ENCODE measurements at regions not wholly inside any gene's neighbourhood (a gene's known extent, or its start where the extent isn't known, plus 50 kb on each side); places are given as distances from the start of the nearest gene placed in this dataset.

DNA sequence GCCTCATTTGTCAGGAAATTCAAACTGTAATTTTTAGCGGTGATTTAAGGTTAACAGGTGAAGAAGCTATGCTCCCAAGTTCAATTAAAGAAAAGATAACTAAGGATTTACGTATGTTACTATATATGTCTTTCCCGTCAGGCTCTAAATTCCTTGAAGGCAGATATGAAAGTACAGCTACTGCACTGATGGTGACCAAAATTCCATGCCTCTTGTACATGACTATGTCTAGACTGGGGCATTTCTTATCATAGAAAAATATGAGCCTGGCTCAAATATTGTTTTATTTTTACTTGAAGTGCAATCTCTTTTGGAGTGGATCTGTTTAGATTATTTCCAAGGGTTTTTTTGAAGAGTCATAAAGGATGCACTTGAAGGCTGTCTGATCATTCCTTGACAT lies 647.1 kb upstream of the KCNMB2 start (continued):
- TF ChIP-seq, protein P1, sequence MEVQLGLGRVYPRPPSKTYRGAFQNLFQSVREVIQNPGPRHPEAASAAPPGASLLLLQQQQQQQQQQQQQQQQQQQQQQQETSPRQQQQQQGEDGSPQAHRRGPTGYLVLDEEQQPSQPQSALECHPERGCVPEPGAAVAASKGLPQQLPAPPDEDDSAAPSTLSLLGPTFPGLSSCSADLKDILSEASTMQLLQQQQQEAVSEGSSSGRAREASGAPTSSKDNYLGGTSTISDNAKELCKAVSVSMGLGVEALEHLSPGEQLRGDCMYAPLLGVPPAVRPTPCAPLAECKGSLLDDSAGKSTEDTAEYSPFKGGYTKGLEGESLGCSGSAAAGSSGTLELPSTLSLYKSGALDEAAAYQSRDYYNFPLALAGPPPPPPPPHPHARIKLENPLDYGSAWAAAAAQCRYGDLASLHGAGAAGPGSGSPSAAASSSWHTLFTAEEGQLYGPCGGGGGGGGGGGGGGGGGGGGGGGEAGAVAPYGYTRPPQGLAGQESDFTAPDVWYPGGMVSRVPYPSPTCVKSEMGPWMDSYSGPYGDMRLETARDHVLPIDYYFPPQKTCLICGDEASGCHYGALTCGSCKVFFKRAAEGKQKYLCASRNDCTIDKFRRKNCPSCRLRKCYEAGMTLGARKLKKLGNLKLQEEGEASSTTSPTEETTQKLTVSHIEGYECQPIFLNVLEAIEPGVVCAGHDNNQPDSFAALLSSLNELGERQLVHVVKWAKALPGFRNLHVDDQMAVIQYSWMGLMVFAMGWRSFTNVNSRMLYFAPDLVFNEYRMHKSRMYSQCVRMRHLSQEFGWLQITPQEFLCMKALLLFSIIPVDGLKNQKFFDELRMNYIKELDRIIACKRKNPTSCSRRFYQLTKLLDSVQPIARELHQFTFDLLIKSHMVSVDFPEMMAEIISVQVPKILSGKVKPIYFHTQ (CRISPR knock-in tag; IDR thresholded peaks at IDR 0.05): no peak
- TF ChIP-seq ZNF423 (CRISPR knock-in tag; IDR thresholded peaks at IDR 0.05): no peak

DNA sequence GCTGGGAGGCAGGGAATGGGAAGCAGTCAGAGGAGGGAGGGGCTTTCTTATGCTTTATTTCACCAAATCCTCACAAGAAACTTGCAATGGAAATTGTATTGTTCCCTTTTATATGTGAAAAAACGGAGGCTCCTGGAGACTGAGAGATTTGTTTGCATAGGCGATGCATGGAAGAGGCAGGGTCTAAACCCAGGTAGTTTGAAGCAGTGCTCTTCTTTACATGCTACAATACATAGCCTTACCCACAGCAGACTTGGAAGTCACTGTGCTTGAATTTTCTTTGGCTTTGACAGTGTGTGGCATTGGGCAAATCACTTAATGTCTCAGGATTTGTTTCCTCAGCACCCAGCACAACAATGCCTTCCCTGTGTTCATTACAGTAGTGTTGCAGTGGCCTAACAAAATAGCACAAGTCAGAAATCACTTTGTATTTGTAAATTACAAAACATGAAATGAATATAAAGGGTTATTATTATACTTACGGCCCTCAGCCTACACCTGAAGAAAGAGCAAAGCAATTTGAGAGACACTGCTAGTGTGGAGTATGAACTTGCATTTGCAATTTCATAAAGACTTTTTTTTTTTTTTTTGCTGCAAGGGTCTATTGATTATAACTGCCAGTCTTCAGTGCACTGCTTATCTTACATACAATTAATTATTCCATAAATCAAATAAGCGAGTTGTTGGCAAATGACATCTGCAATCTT lies 646.4 kb upstream of the KCNMB2 start:
- no peak overlapping the region for H3K27ac Mint-ChIP-seq
- no peak for TF ChIP-seq CBFB (CRISPR knock-in tag; IDR thresholded peaks at IDR 0.05; ENCODE audit: low read depth)
- TF ChIP-seq ERG (CRISPR knock-in tag; IDR thresholded peaks at IDR 0.05): no peak
- no peak for TF ChIP-seq TEAD1 (CRISPR knock-in tag; IDR thresholded peaks at IDR 0.05)
- no peak for TF ChIP-seq FOXJ3 (CRISPR knock-in tag; IDR thresholded peaks at IDR 0.05; ENCODE audit: borderline replicate concordance)
- no peak for TF ChIP-seq GTF2I (CRISPR knock-in tag; conservative IDR thresholded peaks at IDR 0.05)
- TF ChIP-seq, protein P2, sequence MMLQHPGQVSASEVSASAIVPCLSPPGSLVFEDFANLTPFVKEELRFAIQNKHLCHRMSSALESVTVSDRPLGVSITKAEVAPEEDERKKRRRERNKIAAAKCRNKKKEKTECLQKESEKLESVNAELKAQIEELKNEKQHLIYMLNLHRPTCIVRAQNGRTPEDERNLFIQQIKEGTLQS (CRISPR knock-in tag; conservative IDR thresholded peaks at IDR 0.05): no peak
- TF ChIP-seq, protein P3, sequence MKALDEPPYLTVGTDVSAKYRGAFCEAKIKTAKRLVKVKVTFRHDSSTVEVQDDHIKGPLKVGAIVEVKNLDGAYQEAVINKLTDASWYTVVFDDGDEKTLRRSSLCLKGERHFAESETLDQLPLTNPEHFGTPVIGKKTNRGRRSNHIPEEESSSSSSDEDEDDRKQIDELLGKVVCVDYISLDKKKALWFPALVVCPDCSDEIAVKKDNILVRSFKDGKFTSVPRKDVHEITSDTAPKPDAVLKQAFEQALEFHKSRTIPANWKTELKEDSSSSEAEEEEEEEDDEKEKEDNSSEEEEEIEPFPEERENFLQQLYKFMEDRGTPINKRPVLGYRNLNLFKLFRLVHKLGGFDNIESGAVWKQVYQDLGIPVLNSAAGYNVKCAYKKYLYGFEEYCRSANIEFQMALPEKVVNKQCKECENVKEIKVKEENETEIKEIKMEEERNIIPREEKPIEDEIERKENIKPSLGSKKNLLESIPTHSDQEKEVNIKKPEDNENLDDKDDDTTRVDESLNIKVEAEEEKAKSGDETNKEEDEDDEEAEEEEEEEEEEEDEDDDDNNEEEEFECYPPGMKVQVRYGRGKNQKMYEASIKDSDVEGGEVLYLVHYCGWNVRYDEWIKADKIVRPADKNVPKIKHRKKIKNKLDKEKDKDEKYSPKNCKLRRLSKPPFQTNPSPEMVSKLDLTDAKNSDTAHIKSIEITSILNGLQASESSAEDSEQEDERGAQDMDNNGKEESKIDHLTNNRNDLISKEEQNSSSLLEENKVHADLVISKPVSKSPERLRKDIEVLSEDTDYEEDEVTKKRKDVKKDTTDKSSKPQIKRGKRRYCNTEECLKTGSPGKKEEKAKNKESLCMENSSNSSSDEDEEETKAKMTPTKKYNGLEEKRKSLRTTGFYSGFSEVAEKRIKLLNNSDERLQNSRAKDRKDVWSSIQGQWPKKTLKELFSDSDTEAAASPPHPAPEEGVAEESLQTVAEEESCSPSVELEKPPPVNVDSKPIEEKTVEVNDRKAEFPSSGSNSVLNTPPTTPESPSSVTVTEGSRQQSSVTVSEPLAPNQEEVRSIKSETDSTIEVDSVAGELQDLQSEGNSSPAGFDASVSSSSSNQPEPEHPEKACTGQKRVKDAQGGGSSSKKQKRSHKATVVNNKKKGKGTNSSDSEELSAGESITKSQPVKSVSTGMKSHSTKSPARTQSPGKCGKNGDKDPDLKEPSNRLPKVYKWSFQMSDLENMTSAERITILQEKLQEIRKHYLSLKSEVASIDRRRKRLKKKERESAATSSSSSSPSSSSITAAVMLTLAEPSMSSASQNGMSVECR (CRISPR knock-in tag; IDR thresholded peaks at IDR 0.05; ENCODE audit: borderline replicate concordance): no peak
- TF ChIP-seq E2F5 (CRISPR knock-in tag; IDR thresholded peaks at IDR 0.05): no peak
- no peak for TF ChIP-seq EMX1 (CRISPR knock-in tag; IDR thresholded peaks at IDR 0.05)
- no peak for TF ChIP-seq ZNF263 (CRISPR knock-in tag; IDR thresholded peaks at IDR 0.05; ENCODE audit: low read depth)
- TF ChIP-seq USF1 (CRISPR knock-in tag; IDR thresholded peaks at IDR 0.05): no peak
- no peak for TF ChIP-seq IRF1 (CRISPR knock-in tag; IDR thresholded peaks at IDR 0.05)
- H3K9me3 Mint-ChIP-seq: peaks cover 22% of the 10 kb centered on the region
- no peaks in the 10 kb centered on the region for H3K27me3 Mint-ChIP-seq (ENCODE audit: low read depth)
- CTCF ChIA-PET: no interaction called here
- no peak for DNase-seq (ENCODE audit: low spot score)
- H3K4me1 Mint-ChIP-seq: no peaks in the 10 kb centered on the region
- no peak for ATAC-seq
- 0 out of 2 replicates have a peak, but pooled peaks cover 4% of the 10 kb centered on the region for H3K36me3 Mint-ChIP-seq
- POLR2A ChIA-PET: interaction anchor here (0.7 kb wide), 1 partner anchor 106 kb away, joined by 6 read pairs; no protein-coding TSS in a partner anchor
- H3K4me3 Mint-ChIP-seq: no peak overlapping the region
